GM12878 (cell line): ENCODE measurements at regions not wholly inside any gene's neighbourhood (a gene's known extent, or its start where the extent isn't known, plus 50 kb on each side); places are given as distances from the start of the nearest gene placed in this dataset.

Source experiments
- CBX5 ChIP-seq: sonication (generic); IDR thresholded peaks from 2 replicates; pipeline ENCODE4 v1.6.1; 2016; ENCODE audit warnings: low read depth, moderate library complexity, mild to moderate bottlenecking, inconsistent platforms
- EP300 ChIP-seq, 2 experiments: fragments of 150-350 bp in 1 of 2; IDR thresholded peaks; 2 replicates each; pipeline ENCODE4 v1.6.1; 2011 to 2012; ENCODE audit warnings: low read depth in 2 of 2, low read length in 2 of 2, borderline replicate concordance in 1 of 2, improper control_type of control experiment in 1 of 2, inconsistent platforms in 1 of 2; ENCODE audit not compliant: control insufficient read depth in 1 of 2
- EZH2 ChIP-seq: IDR thresholded peaks from 2 replicates; pipeline ENCODE4 v1.6.1; 2012; ENCODE audit warnings: low read depth, mild to moderate bottlenecking, control low read depth, inconsistent platforms, low read length, borderline replicate concordance; ENCODE audit not compliant: control insufficient read depth
- POLR2A ChIP-seq: IDR thresholded peaks from 2 replicates; pipeline ENCODE4 v1.6.1; 2011; ENCODE audit warnings: low read depth, mild to moderate bottlenecking, low read length
- SIN3A ChIP-seq: IDR thresholded peaks from 2 replicates; pipeline ENCODE4 v1.6.1; 2012; ENCODE audit warnings: low read depth, low read length, improper control_type of control experiment
- YY1 ChIP-seq: IDR thresholded peaks from 2 replicates; pipeline ENCODE4 v1.6.1; 2011; ENCODE audit warnings: low read depth, mild to moderate bottlenecking, low read length

GRCh38 chr1:65541161-65541560, 120.7 kb downstream of the LEPR start:
- no peak for TF ChIP-seq EZH2
- TF ChIP-seq YY1 = no peak
- no peak for TF ChIP-seq SIN3A
- no peak for TF ChIP-seq EP300 (IDR thresholded peaks at IDR 0.05; ENCODE audit: borderline replicate concordance in 1 of 2, control insufficient read depth in 1 of 2, low read depth in 2 of 2, low read length in 2 of 2)
- no peak for TF ChIP-seq CBX5
- TF ChIP-seq POLR2A = no peak
